Tibial nerve (tissue), 3 donors: ENCODE measurements at regions not wholly inside any gene's neighbourhood (a gene's known extent, or its start where the extent isn't known, plus 50 kb on each side); places are given as distances from the start of the nearest gene placed in this dataset.
"Not testable (repeated sequence)": the region's sequence is repeated elsewhere in the genome, so short reads cannot be mapped to it uniquely, and the experiment has no call there.

ENCODE experiments used
- POLR2A ChIP-seq, 2 donors: fragments of 450-650 bp; IDR thresholded peaks; one replicate each; pipeline ENCODE4 v1.6.1; 2017; ENCODE audit warnings: antibody characterized with exemption in 2 of 2, mild to moderate bottlenecking in 2 of 2, moderate library complexity in 2 of 2
- TF ChIP-seq, protein P1 (sequence below), 5 experiments: fragments of 200-600 bp in 3 of 5; fragments of 450-650 bp in 2 of 5; sonication (generic) in 3 of 5; IDR thresholded peaks; one replicate each; pipeline ENCODE4 v1.5.1; 2016 to 2019; ENCODE audit warnings: antibody characterized with exemption in 5 of 5, mild to moderate bottlenecking in 3 of 5, moderate library complexity in 2 of 5

- TF ChIP-seq, protein P1, sequence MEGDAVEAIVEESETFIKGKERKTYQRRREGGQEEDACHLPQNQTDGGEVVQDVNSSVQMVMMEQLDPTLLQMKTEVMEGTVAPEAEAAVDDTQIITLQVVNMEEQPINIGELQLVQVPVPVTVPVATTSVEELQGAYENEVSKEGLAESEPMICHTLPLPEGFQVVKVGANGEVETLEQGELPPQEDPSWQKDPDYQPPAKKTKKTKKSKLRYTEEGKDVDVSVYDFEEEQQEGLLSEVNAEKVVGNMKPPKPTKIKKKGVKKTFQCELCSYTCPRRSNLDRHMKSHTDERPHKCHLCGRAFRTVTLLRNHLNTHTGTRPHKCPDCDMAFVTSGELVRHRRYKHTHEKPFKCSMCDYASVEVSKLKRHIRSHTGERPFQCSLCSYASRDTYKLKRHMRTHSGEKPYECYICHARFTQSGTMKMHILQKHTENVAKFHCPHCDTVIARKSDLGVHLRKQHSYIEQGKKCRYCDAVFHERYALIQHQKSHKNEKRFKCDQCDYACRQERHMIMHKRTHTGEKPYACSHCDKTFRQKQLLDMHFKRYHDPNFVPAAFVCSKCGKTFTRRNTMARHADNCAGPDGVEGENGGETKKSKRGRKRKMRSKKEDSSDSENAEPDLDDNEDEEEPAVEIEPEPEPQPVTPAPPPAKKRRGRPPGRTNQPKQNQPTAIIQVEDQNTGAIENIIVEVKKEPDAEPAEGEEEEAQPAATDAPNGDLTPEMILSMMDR (IDR thresholded peaks at IDR 0.05): not testable (repeated sequence)
- not testable (repeated sequence) for TF ChIP-seq POLR2A (IDR thresholded peaks at IDR 0.05)
Measured at GRCh38 chr6:113375466-113375865, 481.7 kb upstream of the MARCKS start.
